ENCODE measurements at regions not wholly inside any gene's neighbourhood (a gene's known extent, or its start where the extent isn't known, plus 50 kb on each side); places are given as distances from the start of the nearest gene placed in this dataset.
"Not testable (repeated sequence)": the region's sequence is repeated elsewhere in the genome, so short reads cannot be mapped to it uniquely, and the experiment has no call there.

GRCh38 chr9:67288117-67288735, 295.9 kb upstream of the SPATA31A3 start:
- DNase-seq, result not testable (repeated sequence)

DNA sequence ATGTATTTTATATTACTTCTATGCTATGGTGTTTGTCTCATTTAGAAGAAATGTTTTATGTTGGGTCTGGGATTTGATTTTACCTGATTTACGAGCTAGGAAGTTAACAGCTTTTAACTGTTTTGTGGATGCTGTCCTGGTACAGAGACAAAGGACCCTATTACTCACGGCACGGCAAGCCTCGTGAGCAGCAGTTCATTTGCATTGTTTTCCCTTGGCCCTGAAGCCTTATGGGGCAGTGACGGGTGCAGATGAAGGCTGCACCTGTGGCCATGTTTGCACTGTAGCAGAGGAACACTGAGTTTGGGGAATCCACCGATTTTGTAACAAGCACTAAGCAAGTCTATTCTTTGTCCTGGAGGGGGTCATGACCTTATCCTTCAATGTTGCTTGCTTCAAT, 291.9 kb upstream of the SPATA31A3 start:
- not testable (repeated sequence) for DNase-seq

DNA sequence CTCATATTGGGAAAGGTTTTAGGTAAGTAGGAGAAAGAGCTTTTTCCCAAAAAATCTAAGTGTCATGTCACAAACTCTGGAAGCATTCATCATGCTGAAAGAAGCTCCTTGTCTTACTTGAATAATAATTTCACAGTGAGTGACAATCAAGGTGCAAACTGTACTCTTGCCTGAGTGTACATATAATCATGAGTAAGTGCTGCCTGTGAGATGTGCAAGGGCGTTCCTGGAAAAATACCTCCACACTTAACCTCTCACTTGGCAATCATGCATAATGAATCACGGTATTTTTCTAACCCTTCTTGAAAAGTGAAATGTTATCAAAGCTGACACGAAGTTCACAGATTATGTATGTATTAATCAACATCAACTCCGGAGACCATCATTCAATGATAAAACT, 289.2 kb upstream of the SPATA31A3 start:
- not testable (repeated sequence) for DNase-seq

DNA sequence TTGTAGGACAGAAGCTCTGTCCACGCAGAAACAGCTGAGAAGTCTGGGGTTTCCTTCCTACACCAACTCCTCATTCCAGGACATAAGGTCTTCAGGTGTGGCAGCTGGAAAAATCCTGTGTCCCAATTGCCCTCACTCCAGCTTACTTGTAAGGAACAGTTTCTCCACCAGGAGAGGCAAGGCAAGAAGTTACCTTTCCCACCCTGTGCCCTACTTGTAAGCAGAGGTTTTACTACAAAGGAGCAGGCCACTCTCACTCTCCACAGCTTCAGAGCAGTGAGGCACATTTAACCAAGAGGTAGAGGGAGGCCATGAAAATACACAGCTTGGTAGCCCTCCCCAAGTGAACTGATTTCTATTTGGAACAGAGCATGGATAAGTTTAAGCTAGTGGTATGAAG, 277.3 kb upstream of the SPATA31A3 start:
- not testable (repeated sequence) for DNase-seq

GRCh38 chr9:67257894-67258293, 265.5 kb upstream of the SPATA31A3 start:
- not testable (repeated sequence) for DNase-seq

DNA sequence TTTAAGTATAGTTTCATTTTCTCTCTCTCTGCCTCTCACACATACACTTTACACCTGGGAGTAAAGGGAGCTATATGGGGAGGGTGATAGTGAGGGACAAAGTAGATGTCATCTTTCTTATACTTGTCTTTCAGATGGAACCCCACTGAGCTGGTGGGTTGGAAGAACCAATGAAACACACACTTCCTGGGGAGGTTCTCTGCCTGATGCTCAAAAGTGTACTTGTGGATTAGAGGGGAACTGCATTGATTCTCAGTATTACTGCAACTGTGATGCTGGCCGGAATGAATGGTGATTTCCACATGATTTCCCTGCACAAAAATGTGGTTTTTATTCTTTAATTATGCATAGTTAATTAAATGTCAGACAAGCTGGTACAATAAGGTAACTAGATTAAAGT, 256.6 kb upstream of the SPATA31A3 start:
- DNase-seq, result not testable (repeated sequence)

DNA sequence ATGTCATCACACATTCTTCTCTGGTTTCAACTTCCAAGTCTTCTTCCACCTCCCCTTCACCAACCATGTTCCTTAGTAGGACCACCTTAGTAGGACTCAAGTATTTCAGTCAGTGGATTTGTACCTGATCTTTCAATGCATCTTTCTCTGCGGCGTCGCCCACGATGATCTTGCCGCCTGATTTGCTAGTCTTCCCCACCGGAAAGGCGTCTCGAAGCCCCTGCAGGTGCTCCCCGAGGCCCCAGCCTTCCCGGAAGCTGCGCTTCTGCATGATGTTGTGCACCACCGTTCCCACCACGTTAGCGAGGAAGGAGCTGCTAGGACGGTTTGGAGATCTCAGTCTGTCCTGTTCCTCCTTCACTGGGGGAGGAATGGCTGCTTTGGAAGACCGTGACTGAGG, 219.7 kb upstream of the SPATA31A3 start:
- DNase-seq, result not testable (repeated sequence)

GRCh38 chr9:67210842-67211241, 218.5 kb upstream of the SPATA31A3 start:
- not testable (repeated sequence) for DNase-seq

DNA sequence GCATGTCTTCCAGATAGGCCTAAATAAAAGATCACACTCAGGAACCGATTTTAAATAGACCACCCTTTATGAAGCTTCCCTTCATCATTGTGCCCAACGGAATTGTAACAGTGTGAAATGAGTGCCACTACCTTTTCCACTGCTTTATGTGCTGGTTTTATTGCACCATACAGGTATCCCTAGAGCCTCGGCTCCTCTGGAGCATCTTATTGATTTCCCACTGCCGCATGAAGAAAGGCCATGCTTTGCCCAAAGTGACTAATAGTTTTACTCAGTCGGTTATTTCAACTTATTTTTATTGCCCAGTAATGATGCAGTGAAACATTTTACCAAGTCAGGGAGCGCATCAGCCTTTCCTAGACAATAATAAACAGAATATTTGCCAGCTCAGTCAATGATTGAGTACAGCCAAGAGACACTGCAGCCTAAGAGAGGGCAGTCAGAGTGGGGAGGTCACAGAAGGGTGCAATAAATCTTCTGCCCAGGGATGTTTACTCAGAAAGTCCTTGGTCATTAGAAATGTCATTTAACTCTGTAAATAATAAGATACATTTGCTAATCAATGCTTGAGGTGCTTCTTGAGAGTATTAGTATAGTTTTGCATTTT, 216.6 kb upstream of the SPATA31A3 start:
- not testable (repeated sequence) for DNase-seq

DNA sequence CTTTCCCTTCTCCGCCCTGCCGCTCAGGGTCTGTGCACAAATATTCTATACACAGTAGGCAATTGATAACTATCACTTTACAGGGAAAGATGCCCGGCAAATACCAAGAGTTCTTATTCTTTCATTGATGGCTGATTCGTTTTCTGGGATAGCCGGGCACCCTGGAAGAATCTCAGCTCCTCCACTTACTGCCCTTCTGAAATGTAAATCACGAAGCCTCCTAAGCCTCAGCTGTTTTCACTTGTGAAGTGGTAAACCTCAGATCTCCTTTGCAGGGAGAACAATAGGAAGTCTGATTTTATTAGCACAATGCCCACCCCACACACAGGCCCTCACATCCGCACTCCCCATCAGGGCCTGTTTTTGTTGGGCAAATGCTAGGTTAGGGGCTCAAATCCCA, 203.8 kb upstream of the SPATA31A3 start:
- not testable (repeated sequence) for DNase-seq

DNA sequence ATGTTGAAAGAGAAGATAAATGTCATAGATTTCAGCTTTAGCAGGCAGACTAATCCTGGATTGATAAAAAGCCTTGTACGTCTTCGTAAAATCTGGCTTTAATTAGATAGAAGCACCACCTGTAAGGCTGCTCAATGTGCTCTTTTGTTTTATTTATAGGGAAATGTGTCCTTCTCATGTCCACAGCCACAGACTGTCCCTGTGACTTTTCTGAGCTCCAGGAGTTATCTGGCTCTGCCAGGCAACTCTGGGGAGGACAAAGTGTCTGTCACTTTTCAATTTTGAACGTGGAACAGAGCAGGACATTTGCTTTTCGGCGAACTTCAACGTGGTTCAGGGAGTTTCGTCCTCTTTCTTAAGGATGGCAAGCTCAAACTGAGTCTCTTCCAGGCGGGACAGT, 203.0 kb upstream of the SPATA31A3 start:
- DNase-seq, result not testable (repeated sequence)

DNA sequence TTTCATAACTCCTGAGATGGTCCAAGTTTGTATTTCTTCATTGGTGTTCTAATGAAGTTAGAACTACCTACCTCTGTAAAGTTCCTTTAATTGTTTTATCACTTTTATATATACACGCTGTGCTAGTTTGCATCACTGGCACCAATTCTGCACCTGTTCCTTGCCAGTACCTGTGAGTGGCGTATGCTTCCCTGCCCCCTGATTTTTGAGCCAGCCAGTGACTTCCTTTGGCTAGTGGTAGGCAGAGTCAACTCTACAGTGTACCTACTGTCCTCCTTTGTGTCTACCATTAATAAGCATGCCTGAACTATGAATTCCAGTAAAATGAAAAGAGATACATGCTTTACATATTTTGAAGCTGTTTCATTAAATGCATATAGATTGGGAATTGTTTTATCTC, 186.8 kb upstream of the SPATA31A3 start:
- DNase-seq, result not testable (repeated sequence)

DNA sequence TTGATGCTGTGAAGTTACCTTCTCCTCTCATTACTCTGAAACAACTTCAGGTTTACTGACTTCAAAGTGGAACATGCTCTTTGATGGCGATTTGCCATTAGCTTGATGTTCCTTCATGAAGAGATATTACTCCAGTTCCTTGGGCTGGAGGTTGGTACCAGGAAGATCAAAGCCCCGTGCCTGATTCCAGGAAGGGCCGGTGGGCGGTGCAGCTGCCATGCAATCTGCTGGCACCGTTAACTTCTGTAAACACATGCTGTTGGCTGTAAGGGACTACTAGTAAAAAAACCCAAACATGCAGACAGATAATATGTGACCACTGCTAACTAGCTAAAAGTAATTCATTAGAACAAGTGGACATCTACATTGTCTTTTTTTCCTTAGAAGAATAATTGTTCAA, 182.8 kb upstream of the SPATA31A3 start:
- DNase-seq, result not testable (repeated sequence)

- not testable (repeated sequence) for DNase-seq
These were observed 179.4 kb upstream of the SPATA31A3 start for GRCh38 chr9:67171721-67172120.

DNA sequence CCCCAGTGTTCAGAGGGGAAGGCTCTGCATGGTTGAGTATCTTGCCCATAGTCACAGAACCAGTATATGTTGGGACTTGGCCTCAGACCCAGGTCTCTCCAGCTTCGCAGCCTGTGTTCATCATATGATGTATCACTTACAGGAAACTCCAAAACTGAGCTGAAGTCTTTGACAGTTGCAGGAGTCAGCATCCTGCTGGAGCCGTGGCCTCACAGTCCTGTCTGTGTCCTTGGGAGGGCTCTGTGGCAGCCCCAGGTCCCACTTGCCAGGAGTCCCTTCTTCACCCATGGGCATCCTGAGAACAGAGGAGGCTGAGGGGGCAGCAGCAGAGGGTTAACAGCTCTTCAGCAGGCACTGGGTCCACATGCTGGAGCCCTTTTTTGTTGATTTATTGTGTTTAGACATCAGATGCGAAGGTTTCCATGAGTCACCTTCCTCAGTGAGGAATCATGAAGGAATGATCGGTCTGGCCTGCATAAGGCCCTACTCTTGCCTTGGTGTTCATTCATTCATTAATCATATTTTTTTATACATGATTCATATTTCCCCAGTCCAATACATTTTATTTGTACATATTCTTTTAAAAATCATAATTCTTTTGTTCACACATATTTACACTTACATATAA, 176.3 kb upstream of the SPATA31A3 start:
- DNase-seq, result not testable (repeated sequence)

DNA sequence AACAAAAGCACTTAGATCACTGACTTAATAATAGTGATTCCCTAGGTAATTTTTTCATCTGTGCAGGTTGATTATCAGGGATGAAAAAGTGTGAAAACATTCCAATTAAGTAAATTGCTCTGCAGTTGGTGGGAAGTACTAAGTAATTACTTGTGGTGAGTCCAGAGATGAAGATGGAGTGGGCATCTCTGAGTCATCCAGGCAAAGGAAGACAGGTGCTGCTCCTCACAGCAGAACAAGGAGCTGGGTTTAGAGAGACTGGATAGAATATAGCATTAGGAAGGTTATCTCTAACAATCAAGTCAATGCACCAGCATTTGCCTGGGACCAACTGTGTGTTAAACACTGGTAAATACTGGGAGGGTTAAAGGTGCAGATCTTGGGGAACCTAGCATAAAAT, 174.0 kb upstream of the SPATA31A3 start:
- not testable (repeated sequence) for DNase-seq

DNA sequence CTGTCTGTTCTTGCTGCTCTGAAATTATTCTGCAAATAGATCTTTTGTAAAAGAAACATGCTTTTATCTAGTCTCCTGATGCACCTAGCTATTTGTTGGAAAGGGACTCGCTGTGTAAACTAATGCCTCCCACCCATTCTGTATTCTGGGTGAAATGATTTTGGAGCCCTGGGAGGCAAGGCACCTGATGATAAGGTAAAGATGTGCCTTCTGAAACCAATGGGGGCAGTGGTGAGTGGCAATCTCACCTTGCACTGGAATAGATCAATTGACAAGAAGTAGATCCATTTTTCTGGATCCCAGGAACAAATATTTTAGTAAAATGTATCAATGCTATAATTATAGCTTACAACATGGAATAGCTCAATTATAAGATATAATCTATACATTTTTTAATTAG, 170.5 kb upstream of the SPATA31A3 start:
- DNase-seq, result not testable (repeated sequence)

GRCh38 chr9:67155218-67155617, 162.9 kb upstream of the SPATA31A3 start:
- not testable (repeated sequence) for DNase-seq

- DNase-seq, result not testable (repeated sequence)
These were observed 161.2 kb upstream of the SPATA31A3 start for GRCh38 chr9:67153501-67153900.

DNA sequence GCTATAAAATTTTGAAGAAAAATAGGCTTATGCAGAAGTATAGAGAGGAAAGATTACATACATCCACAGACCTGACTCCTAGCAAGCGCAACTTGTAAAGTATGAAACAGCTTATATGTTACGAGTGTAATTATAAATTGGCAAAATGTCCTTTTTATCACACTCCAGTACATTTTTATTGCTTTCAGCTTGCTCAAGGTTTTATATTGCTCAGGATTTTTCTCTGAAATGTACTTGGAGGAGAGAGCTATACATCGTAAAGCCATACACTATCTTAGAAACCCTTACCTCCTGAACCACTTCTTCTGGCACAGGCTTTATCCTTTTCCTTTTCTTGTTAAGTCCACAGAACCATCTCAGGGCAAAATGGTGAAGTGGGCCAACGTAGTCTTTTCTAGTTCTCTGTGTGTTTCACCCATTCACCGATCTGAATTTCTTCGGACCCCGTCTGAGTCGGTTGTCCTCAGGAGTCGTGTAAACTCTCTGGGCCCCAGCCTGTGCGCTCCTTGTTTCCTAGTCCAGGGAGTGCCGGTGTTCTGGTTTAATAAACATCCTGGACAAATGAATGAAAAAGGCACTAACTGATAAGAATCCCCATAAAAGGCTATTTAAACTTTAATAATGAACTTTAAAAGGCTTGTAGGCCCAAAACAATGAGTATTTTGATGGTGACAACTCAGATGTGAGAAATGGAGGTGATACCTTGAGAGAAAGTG, 150.2 kb upstream of the SPATA31A3 start:
- not testable (repeated sequence) for DNase-seq

DNA sequence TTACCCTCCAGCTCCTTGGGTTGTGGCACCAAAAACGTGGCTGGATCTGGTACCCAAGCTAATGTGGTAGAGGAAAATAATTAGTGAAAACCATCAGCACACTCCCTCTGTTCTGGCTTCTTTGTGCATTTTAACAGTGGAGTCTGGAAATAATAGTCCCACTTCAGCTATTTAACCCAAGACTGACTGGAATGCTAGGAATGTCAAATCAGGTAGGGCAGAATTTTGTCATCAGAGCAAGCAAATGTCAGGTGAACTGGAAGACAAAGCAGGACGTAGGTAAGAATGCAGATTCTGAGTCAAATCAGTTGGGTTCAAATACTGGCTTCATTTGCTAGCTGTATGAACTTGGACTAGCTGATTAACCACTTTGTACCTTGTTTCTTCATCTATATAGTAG, 144.0 kb upstream of the SPATA31A3 start:
- DNase-seq, result not testable (repeated sequence)

GRCh38 chr9:67133124-67133523, 140.8 kb upstream of the SPATA31A3 start:
- not testable (repeated sequence) for DNase-seq

- DNase-seq, result not testable (repeated sequence)
These were observed 124.4 kb upstream of the SPATA31A3 start for GRCh38 chr9:67116761-67117160.
